ENCODE measurements at regions not wholly inside any gene's neighbourhood (a gene's known extent, or its start where the extent isn't known, plus 50 kb on each side); places are given as distances from the start of the nearest gene placed in this dataset.

DNA sequence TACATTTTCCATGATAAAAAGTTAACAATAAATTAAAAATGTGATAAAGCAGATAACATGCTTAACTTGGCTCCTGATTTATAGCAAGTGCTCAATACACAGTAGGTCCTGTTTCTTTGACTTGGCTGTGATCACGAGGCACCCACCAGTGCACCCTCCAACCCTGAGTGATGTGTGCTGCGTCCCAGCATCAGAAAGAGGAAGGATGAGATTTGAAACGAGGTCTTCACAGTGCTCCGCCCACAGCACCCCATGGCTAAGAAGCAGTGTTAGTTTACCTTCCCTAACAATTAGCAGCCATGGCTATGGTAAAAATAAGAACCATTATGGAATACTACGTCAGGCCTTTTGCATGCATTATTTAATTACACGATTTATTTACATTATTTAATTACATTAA lies 292.0 kb upstream of the ZMIZ1 start:
- TF ChIP-seq CTCF (IDR thresholded peaks at IDR 0.05) (no peak), POLR2A (IDR thresholded peaks at IDR 0.05) (no peak)
